GM04503 (cell line): ENCODE measurements at regions not wholly inside any gene's neighbourhood (a gene's known extent, or its start where the extent isn't known, plus 50 kb on each side); places are given as distances from the start of the nearest gene placed in this dataset.
A peak's percentile ranks its signal among the peaks of the same experiment; 100 is the strongest.
"Not testable (repeated sequence)": the region's sequence is repeated elsewhere in the genome, so short reads cannot be mapped to it uniquely, and the experiment has no call there.

ENCODE experiments used
- DNase-seq: peaks from one replicate; pipeline ENCODE4 v3.0.0-alpha.2; 2012; ENCODE audit warnings: low read depth

- no peak for DNase-seq
Observed at GRCh38 chr12:75756111-75756510, 244.7 kb upstream of the KRR1 start.

- DNase-seq, result no peak
Observed at GRCh38 chr12:75754698-75755097, 243.3 kb upstream of the KRR1 start.

- DNase-seq, result no peak
Observed at GRCh38 chr12:75754141-75754540, 242.7 kb upstream of the KRR1 start.

GRCh38 chr12:75751769-75752471, 240.5 kb upstream of the KRR1 start:
- no peak for DNase-seq

GRCh38 chr12:75750716-75751306, 239.4 kb upstream of the KRR1 start:
- peak; percentile 24 for DNase-seq

- DNase-seq, result not testable (repeated sequence)
Observed at GRCh38 chr12:75748990-75749389, 237.6 kb upstream of the KRR1 start.

GRCh38 chr12:75748136-75748535, 236.7 kb upstream of the KRR1 start:
- DNase-seq, result no peak

GRCh38 chr12:75747572-75748021, 236.2 kb upstream of the KRR1 start:
- no peak for DNase-seq

GRCh38 chr12:75746621-75747020, 235.2 kb upstream of the KRR1 start:
- no peak for DNase-seq

- no peak for DNase-seq
Observed at GRCh38 chr12:75744607-75745256, 233.3 kb upstream of the KRR1 start.

- no peak for DNase-seq
Observed at GRCh38 chr12:75742961-75743360, 231.6 kb upstream of the KRR1 start.

- DNase-seq, result no peak
Observed at GRCh38 chr12:75742048-75742447, 230.6 kb upstream of the KRR1 start.

- DNase-seq, result no peak
Observed at GRCh38 chr12:75739912-75740311, 228.5 kb upstream of the KRR1 start.

GRCh38 chr12:75739098-75739497, 227.7 kb upstream of the KRR1 start:
- DNase-seq, result not testable (repeated sequence)

GRCh38 chr12:75738486-75738885, 227.1 kb upstream of the KRR1 start:
- DNase-seq, result no peak

- no peak for DNase-seq
Observed at GRCh38 chr12:75735853-75736252, 224.4 kb upstream of the KRR1 start.

GRCh38 chr12:75728826-75729225, 217.4 kb upstream of the KRR1 start:
- DNase-seq, result no peak

- no peak for DNase-seq
Observed at GRCh38 chr12:75727577-75727976, 216.2 kb upstream of the KRR1 start.

GRCh38 chr12:75725521-75726111, 214.2 kb upstream of the KRR1 start:
- DNase-seq, result no peak

GRCh38 chr12:75724928-75725312, 213.5 kb upstream of the KRR1 start:
- DNase-seq, result peak; percentile 82

GRCh38 chr12:75724307-75724927, 213.0 kb upstream of the KRR1 start:
- no peak for DNase-seq

- peak; percentile 78 for DNase-seq
Observed at GRCh38 chr12:75722714-75723200, 211.3 kb upstream of the KRR1 start.
